NT2/D1 (cell line): ENCODE measurements at regions not wholly inside any gene's neighbourhood (a gene's known extent, or its start where the extent isn't known, plus 50 kb on each side); places are given as distances from the start of the nearest gene placed in this dataset.

Source experiments
- YY1 ChIP-seq: IDR thresholded peaks from 2 replicates; pipeline ENCODE4 v1.6.1; 2011; ENCODE audit not compliant: insufficient read length, insufficient read depth
- ZNF274 ChIP-seq: IDR thresholded peaks from 2 replicates; pipeline ENCODE4 v1.6.1; 2011; ENCODE audit warnings: mild to moderate bottlenecking, low read depth, low read length

DNA sequence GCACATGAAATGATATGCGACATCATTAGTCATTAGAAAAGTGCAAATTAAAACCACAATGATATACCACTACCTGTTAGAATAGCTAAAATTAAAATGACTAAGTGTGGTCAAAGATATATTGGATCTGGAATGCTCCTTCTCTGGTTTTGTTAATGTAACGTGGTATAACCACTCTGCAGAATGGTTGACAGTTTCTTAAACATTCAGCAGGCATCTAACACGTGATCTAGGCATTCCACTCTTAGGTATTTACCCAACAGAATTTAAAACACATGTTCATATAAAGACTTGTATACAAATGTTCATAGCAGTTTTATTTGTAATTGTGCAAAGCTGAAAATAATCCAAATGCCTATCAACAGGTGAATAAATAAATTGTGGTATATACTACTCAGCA lies 165.0 kb upstream of the PLXNA2 start:
- TF ChIP-seq ZNF274: no peak
- no peak for TF ChIP-seq YY1
